ENCODE measurements at regions not wholly inside any gene's neighbourhood (a gene's known extent, or its start where the extent isn't known, plus 50 kb on each side); places are given as distances from the start of the nearest gene placed in this dataset.
"Not testable (repeated sequence)": the region's sequence is repeated elsewhere in the genome, so short reads cannot be mapped to it uniquely, and the experiment has no call there.

DNA sequence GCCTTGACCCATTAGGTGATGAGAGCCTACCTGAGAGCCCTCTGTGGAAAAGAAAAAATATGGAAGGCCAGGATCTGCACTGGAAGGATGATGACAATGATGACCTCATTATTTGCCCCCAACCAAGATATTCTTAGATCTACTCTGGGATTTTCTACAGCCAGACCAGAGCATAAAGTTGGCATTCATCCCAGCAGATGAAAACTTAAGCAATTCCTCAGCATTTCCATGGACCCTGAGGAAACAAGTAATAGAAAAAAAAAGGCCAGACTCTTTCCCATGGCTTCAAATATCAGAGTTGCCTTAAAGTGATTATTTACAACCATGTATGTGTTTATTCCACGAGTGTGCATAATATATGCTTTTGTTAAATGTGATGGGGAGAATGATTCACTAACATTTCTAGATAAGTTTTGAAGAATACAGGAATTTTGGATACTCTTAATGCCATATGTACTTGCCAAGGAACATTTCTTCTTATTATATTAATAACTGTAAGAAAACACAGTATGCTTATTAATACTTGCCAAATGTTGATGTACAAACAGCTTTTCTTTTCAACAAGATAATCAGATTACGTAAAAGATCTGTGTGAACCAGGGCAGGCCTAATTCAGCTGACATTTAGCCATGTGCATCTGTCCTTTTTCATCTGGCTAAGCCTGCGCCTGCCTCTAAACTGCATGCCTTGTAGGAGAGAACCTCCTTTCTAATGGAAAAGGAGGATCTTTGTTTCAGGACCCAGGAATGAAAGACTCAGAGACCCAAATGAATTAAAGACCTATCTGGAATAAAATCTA, 94.8 kb downstream of the ARRDC3 start:
- no peak for DNase-seq (ENCODE audit: low read depth)
- Histone ChIP-seq H3K27me3 (ENCODE audit: control insufficient read depth, insufficient read depth, low read length) (no peaks in the 10 kb centered on the region), H3K36me3 (ENCODE audit: control insufficient read depth, insufficient read depth, low read length) (no peaks in the 10 kb centered on the region), H3K4me3 (ENCODE audit: low read depth, low read length) (no peak overlapping the region)
- TF ChIP-seq, protein P1, sequence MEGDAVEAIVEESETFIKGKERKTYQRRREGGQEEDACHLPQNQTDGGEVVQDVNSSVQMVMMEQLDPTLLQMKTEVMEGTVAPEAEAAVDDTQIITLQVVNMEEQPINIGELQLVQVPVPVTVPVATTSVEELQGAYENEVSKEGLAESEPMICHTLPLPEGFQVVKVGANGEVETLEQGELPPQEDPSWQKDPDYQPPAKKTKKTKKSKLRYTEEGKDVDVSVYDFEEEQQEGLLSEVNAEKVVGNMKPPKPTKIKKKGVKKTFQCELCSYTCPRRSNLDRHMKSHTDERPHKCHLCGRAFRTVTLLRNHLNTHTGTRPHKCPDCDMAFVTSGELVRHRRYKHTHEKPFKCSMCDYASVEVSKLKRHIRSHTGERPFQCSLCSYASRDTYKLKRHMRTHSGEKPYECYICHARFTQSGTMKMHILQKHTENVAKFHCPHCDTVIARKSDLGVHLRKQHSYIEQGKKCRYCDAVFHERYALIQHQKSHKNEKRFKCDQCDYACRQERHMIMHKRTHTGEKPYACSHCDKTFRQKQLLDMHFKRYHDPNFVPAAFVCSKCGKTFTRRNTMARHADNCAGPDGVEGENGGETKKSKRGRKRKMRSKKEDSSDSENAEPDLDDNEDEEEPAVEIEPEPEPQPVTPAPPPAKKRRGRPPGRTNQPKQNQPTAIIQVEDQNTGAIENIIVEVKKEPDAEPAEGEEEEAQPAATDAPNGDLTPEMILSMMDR (IDR thresholded peaks at IDR 0.05; ENCODE audit: insufficient read depth, low read length, poor library complexity, severe bottlenecking), result no peak

DNA sequence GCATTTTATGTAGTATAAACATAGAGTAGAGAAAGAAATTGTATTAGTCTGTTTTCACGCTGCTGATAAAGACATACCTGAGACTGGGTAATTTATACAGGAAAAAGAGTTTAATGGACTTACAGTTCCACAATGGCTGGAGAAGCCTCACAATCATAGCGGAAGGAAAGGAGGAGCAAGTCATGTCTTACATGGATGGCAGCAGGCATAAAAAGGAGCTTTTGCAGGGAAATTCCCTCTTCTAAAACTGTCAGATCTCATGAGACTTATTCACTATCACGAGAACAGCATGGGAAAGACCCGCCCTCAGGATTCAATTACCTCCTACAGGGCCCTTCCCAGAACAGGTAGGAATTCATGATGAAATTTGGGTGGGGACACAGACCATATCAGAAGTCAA, 98.1 kb downstream of the ARRDC3 start:
- not testable (repeated sequence) for H3K36me3 ChIP-seq (ENCODE audit: control insufficient read depth, insufficient read depth, low read length); H3K4me3 ChIP-seq (ENCODE audit: low read depth, low read length); DNase-seq (ENCODE audit: low read depth); H3K27me3 ChIP-seq (ENCODE audit: control insufficient read depth, insufficient read depth, low read length)

DNA sequence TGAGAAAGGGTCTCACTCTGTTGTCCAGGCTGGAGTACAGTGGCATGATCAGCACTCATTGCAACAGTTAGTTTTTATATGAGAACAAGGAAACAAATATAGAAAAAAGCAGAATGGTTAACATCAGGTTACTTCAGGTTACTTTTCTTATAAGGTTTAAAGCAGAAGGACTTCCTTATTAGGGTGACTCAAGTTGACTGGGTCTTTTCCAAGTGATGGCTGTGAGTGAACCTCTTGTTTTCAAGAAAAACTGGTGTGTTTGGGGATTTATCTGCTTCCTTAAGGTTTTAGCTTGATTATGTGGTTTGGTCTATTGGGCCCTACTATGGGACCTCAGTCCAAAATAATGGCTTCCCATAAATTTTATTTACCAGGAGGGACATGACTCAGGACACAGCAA, 99.2 kb downstream of the ARRDC3 start:
- Histone ChIP-seq H3K36me3 (ENCODE audit: control insufficient read depth, insufficient read depth, low read length) (no peaks in the 10 kb centered on the region), H3K27me3 (ENCODE audit: control insufficient read depth, insufficient read depth, low read length) (no peaks in the 10 kb centered on the region), H3K4me3 (ENCODE audit: low read depth, low read length) (no peak overlapping the region)
- peak; percentile 57 for DNase-seq (ENCODE audit: low read depth)
- TF ChIP-seq, protein P1 (IDR thresholded peaks at IDR 0.05; ENCODE audit: insufficient read depth, low read length, poor library complexity, severe bottlenecking), result no peak

DNA sequence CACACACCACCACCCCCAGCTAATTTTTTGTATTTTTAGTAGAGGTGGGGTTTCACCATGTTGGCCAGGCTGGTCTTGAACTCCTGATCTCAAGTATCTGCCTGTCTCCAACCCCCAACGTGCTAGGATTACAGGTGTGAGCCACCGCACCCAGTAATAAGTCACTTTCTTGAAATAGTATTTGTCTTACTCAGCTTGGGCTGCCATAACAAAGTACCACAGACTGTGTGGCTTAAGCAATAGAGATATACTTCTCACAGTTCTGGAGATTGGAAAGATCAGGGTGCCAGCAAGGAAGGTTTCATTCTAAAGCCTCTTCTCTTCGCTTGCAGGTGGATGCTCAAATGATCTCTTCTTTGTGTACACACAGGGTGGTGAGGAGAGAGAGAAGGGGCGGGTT, 99.8 kb downstream of the ARRDC3 start:
- DNase-seq (ENCODE audit: low read depth), result no peak
- no peaks in the 10 kb centered on the region for H3K27me3 ChIP-seq (ENCODE audit: control insufficient read depth, insufficient read depth, low read length)
- TF ChIP-seq, protein P1 (IDR thresholded peaks at IDR 0.05; ENCODE audit: insufficient read depth, low read length, poor library complexity, severe bottlenecking), result no peak
- H3K4me3 ChIP-seq (ENCODE audit: low read depth, low read length), result no peak overlapping the region
- no peaks in the 10 kb centered on the region for H3K36me3 ChIP-seq (ENCODE audit: control insufficient read depth, insufficient read depth, low read length)

DNA sequence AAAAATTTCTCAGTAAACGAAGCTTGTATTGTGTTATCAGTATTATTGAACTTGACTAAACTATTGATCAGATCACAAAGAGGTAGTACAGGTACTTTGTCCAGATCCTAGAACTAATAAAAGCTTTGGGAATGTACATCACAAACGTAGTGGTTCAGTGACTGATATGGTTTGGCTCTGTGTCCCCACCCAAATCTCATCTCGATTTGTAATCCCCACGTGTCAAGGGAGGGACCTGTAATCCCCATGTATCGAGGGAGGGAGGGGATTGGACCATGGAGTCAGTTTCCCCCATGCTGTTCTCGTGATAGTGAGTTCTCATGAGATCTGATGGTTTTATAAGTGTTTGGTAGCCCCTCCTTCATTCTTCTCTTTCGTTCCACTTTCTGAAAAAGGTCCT, 100.9 kb downstream of the ARRDC3 start:
- DNase-seq (ENCODE audit: low read depth), result no peak
- Histone ChIP-seq H3K27me3 (ENCODE audit: control insufficient read depth, insufficient read depth, low read length) (no peaks in the 10 kb centered on the region), H3K36me3 (ENCODE audit: control insufficient read depth, insufficient read depth, low read length) (no peaks in the 10 kb centered on the region), H3K4me3 (ENCODE audit: low read depth, low read length) (no peak overlapping the region)
- TF ChIP-seq, protein P1 (IDR thresholded peaks at IDR 0.05; ENCODE audit: insufficient read depth, low read length, poor library complexity, severe bottlenecking), result no peak

DNA sequence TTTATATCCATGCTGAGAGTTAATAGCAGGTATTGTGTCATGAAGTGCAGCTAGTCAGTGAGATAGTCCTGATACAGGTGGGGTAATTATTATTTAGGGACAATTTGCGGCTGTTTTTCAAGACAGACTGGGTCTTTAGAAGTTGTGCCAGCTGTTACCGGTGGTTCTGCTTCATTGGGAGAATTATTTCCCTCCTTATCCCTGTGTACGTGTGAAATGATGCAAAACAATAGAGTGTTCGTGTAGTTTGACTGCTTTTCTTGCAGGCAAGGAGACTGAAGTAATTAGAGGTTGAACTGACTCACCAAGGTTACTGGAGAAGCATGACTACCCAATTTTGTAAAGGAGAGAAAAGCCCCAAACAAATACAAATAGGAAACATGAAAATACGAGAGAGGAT, 101.7 kb downstream of the ARRDC3 start:
- Histone ChIP-seq H3K36me3 (ENCODE audit: control insufficient read depth, insufficient read depth, low read length) (no peaks in the 10 kb centered on the region), H3K27me3 (ENCODE audit: control insufficient read depth, insufficient read depth, low read length) (no peaks in the 10 kb centered on the region), H3K4me3 (ENCODE audit: low read depth, low read length) (no peak overlapping the region)
- TF ChIP-seq, protein P1 (IDR thresholded peaks at IDR 0.05; ENCODE audit: insufficient read depth, low read length, poor library complexity, severe bottlenecking), result no peak
- DNase-seq (ENCODE audit: low read depth), result peak; percentile 93

Data from kidney epithelial cell (primary cell).